Tibial nerve (tissue), 4 donors: ENCODE measurements at regions not wholly inside any gene's neighbourhood (a gene's known extent, or its start where the extent isn't known, plus 50 kb on each side); places are given as distances from the start of the nearest gene placed in this dataset.
"Not testable (repeated sequence)": the region's sequence is repeated elsewhere in the genome, so short reads cannot be mapped to it uniquely, and the experiment has no call there.

Source experiments
- DNase-seq, 2 donors: peaks; one replicate each; pipeline ENCODE4 v3.0.0-alpha.2; 2019; ENCODE audit warnings: low spot score in 2 of 2
- H3K27ac ChIP-seq, 4 donors: fragments of 200-600 bp; sonication (generic) in 3 of 4; one replicate each; pipeline ENCODE4 v1.5.1; 2017 to 2019; ENCODE audit warnings: mild to moderate bottlenecking in 1 of 4
- H3K27me3 ChIP-seq, 2 donors: fragments of 200-600 bp; sonication (generic) in 1 of 2; one replicate each; pipeline versions ENCODE4 v1.5.1 to v1.6.0; 2017 to 2019
- H3K36me3 ChIP-seq, 3 donors: fragments of 200-600 bp; sonication (generic); one replicate each; pipeline ENCODE4 v1.5.1; 2018 to 2019
- H3K4me1 ChIP-seq, 4 donors: fragments of 200-600 bp; sonication (generic) in 3 of 4; one replicate each; pipeline ENCODE4 v1.5.1; 2017 to 2019
- H3K4me3 ChIP-seq, 4 donors: fragments of 200-600 bp; sonication (generic) in 3 of 4; one replicate each; pipeline ENCODE4 v1.5.1; 2017 to 2019; ENCODE audit warnings: mild to moderate bottlenecking in 1 of 4, moderate library complexity in 1 of 4
- H3K9me3 ChIP-seq, 4 donors: fragments of 200-600 bp; sonication (generic) in 3 of 4; one replicate each; pipeline ENCODE4 v1.5.1; 2017 to 2019
- EP300 ChIP-seq, 2 donors: sonication (generic); formaldehyde crosslinking; IDR thresholded peaks; one replicate each; pipeline ENCODE4 v1.6.1; 2017; ENCODE audit warnings: antibody characterized with exemption in 2 of 2, mild to moderate bottlenecking in 1 of 2
- POLR2A ChIP-seq, 2 donors: fragments of 450-650 bp; IDR thresholded peaks; one replicate each; pipeline ENCODE4 v1.6.1; 2017; ENCODE audit warnings: antibody characterized with exemption in 2 of 2, mild to moderate bottlenecking in 2 of 2, moderate library complexity in 2 of 2
- WGBS, 2 donors: methylation state at CpG; one replicate each; pipeline ENCODE4 v1.1.5; 2018; 5-methylcytosine and 5-hydroxymethylcytosine counted together
- TF ChIP-seq, protein P1 (sequence below), 5 experiments: fragments of 200-600 bp in 3 of 5; fragments of 450-650 bp in 2 of 5; sonication (generic) in 3 of 5; IDR thresholded peaks; one replicate each; pipeline ENCODE4 v1.5.1; 2016 to 2019; ENCODE audit warnings: antibody characterized with exemption in 5 of 5, mild to moderate bottlenecking in 3 of 5, moderate library complexity in 2 of 5

- Histone ChIP-seq H3K27me3 (no peaks in the 10 kb centered on the region), H3K4me1 (no peaks in the 10 kb centered on the region), H3K27ac (no peak overlapping the region), H3K9me3 (no peaks in the 10 kb centered on the region), H3K4me3 (no peak overlapping the region), H3K36me3 (no peaks in the 10 kb centered on the region)
- DNase-seq: no peak
- TF ChIP-seq EP300 (IDR thresholded peaks at IDR 0.05) (no peak), POLR2A (IDR thresholded peaks at IDR 0.05) (no peak)
- TF ChIP-seq, protein P1, sequence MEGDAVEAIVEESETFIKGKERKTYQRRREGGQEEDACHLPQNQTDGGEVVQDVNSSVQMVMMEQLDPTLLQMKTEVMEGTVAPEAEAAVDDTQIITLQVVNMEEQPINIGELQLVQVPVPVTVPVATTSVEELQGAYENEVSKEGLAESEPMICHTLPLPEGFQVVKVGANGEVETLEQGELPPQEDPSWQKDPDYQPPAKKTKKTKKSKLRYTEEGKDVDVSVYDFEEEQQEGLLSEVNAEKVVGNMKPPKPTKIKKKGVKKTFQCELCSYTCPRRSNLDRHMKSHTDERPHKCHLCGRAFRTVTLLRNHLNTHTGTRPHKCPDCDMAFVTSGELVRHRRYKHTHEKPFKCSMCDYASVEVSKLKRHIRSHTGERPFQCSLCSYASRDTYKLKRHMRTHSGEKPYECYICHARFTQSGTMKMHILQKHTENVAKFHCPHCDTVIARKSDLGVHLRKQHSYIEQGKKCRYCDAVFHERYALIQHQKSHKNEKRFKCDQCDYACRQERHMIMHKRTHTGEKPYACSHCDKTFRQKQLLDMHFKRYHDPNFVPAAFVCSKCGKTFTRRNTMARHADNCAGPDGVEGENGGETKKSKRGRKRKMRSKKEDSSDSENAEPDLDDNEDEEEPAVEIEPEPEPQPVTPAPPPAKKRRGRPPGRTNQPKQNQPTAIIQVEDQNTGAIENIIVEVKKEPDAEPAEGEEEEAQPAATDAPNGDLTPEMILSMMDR (IDR thresholded peaks at IDR 0.05): no peak
- WGBS, 2 donors: 83 to 86% methylated on average over 3 of the region's 3 CpGs
Measured at GRCh38 chr18:75714766-75715165, 287.3 kb upstream of the SMIM21 start.

DNA sequence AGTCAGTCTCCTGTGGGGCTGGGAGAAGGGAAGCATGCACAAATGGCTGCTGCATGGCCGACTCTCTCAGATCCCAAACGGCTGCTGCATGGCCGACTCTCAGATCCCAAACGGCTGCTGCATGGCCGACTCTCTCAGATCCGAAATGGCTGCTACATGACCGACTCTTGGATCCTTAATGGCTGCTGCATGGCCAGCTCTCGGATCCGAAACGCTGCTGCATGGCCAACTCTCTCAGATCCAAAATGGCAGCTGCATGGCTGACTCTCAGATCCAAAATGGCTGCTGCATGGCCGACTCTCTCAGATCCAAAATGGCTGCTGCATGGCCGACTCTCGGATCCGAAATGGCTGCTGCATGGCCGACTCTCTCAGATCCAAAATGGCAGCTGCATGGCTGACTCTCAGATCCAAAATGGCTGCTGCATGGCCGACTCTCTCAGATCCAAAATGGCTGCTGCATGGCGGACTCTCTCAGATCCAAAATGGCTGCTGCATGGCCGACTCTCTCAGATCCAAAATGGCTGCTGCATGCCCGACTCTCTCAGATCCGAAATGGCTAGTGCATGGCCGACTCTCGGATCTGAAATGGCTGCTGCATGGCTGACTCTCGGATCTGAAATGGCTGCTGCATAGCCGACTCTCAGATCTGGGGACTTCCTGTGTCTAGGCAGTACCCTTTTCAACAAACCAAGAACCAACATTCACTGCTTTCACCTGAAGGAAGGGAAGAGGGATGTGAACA is 284.8 kb upstream of the SMIM21 start:
- not testable (repeated sequence) for H3K27me3 ChIP-seq, H3K4me1 ChIP-seq, H3K4me3 ChIP-seq, H3K9me3 ChIP-seq, DNase-seq, H3K36me3 ChIP-seq, H3K27ac ChIP-seq
- WGBS, 2 donors: 92 to 96% methylated on average over 21 of the region's 24 CpGs

GRCh38 chr18:75700561-75700960 is 273.1 kb upstream of the SMIM21 start:
- no peak overlapping the region for H3K4me3 ChIP-seq
- no peaks in the 10 kb centered on the region for H3K36me3 ChIP-seq
- no peaks in the 10 kb centered on the region for H3K4me1 ChIP-seq
- WGBS, 2 donors: 91 to 92% methylated on average over 4 of the region's 4 CpGs
- TF ChIP-seq, protein P1 (IDR thresholded peaks at IDR 0.05): no peak
- no peak for TF ChIP-seq EP300 (IDR thresholded peaks at IDR 0.05)
- no peak for TF ChIP-seq POLR2A (IDR thresholded peaks at IDR 0.05)
- no peak overlapping the region for H3K27ac ChIP-seq
- no peaks in the 10 kb centered on the region for H3K27me3 ChIP-seq
- no peak for DNase-seq
- H3K9me3 ChIP-seq: peaks cover 0 to 10% (median 0%) of the 10 kb centered on the region in 4 donors

DNA sequence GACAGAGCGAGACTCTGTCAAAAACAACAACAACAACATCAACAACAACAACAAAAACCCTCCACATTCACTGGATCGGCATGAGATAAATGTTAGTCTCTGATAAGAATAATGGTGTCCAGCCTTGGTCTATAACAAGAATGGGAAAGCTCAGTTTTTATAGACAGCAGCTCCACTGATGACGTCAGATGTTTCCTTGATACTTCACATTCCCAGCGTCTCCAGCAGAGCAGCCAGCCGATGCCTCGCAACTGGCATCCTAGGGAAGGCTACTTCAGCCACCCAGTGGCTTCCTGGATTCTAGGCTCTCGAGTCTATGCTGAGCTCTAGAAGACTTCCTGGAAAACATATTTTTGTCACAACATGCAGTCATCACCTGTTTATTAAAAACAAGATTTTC is 271.4 kb upstream of the SMIM21 start:
- no peak overlapping the region for H3K27ac ChIP-seq
- no peaks in the 10 kb centered on the region for H3K36me3 ChIP-seq
- no peaks in the 10 kb centered on the region for H3K4me1 ChIP-seq
- peaks cover 0 to 10% (median 0%) of the 10 kb centered on the region in 4 donors for H3K9me3 ChIP-seq
- WGBS, 2 donors: 77 to 84% methylated on average over 7 of the region's 7 CpGs
- TF ChIP-seq, protein P1 (IDR thresholded peaks at IDR 0.05): no peak
- no peak for TF ChIP-seq EP300 (IDR thresholded peaks at IDR 0.05)
- TF ChIP-seq POLR2A (IDR thresholded peaks at IDR 0.05): no peak
- DNase-seq: no peak
- H3K27me3 ChIP-seq: no peaks in the 10 kb centered on the region
- H3K4me3 ChIP-seq: no peak overlapping the region

- TF ChIP-seq EP300 (IDR thresholded peaks at IDR 0.05) (no peak), POLR2A (IDR thresholded peaks at IDR 0.05) (no peak)
- TF ChIP-seq, protein P1 (IDR thresholded peaks at IDR 0.05): no peak
- no peak overlapping the region for H3K4me3 ChIP-seq
- 60 to 62% methylated on average over 4 of the region's 4 CpGs for WGBS, 2 donors
Measured at GRCh38 chr18:75697493-75697892, 270.0 kb upstream of the SMIM21 start.

More at GRCh38 chr18:75697493-75697892, 270.0 kb upstream of the SMIM21 start:
- Histone ChIP-seq H3K9me3 (peaks cover 0 to under 1% (median 0%) of the 10 kb centered on the region in 4 donors), H3K36me3 (no peaks in the 10 kb centered on the region), H3K27me3 (no peaks in the 10 kb centered on the region), H3K4me1 (no peaks in the 10 kb centered on the region), H3K27ac (no peak overlapping the region)
- no peak for DNase-seq
